Left ventricle myocardium inferior (tissue), 1 donor: ENCODE measurements at regions not wholly inside any gene's neighbourhood (a gene's known extent, or its start where the extent isn't known, plus 50 kb on each side); places are given as distances from the start of the nearest gene placed in this dataset.

Source experiments
- DNase-seq: peaks from one replicate; pipeline ENCODE4 v3.0.0-alpha.2; 2020
- H3K27ac ChIP-seq: fragments of 200-600 bp; replicated peaks from 2 replicates; pipeline ENCODE4 v1.8.0; 2021
- H3K27me3 ChIP-seq: fragments of 200-600 bp; 2 replicates; pipeline ENCODE4 v1.8.0; 2021; ENCODE audit warnings: low read depth
- H3K36me3 ChIP-seq: fragments of 200-600 bp; 2 replicates; pipeline ENCODE4 v1.8.0; 2021
- H3K4me1 ChIP-seq: fragments of 200-600 bp; 2 replicates; pipeline ENCODE4 v1.8.0; 2021
- H3K4me3 ChIP-seq: fragments of 200-600 bp; 2 replicates; pipeline ENCODE4 v1.8.0; 2021; ENCODE audit warnings: mild to moderate bottlenecking, moderate library complexity
- H3K9me3 ChIP-seq: fragments of 200-600 bp; replicated peaks from 2 replicates; pipeline ENCODE4 v1.8.0; 2021
- CTCF ChIP-seq: fragments of 200-600 bp; IDR thresholded peaks from 2 replicates; pipeline ENCODE4 v1.8.0; 2021; ENCODE audit warnings: antibody characterized with exemption, mild to moderate bottlenecking, borderline replicate concordance
- intact Hi-C: fragments of 100-400 bp; cut with micrococcal nuclease; formaldehyde crosslinking; loops from one replicate; pipeline ENCODE4 v1.11.0; 2022
- donor health status: DM: no; HTN: yes; CAD: no; lungs with severe emphysema.

- no peaks in the 10 kb centered on the region for H3K36me3 ChIP-seq
- no peak overlapping the region for H3K4me3 ChIP-seq
- DNase-seq = no peak
- no peaks in the 10 kb centered on the region for H3K9me3 ChIP-seq
- no peak for TF ChIP-seq CTCF
- no peaks in the 10 kb centered on the region for H3K4me1 ChIP-seq
- no peak overlapping the region for H3K27ac ChIP-seq
- intact Hi-C loops = no loop called here
- H3K27me3 ChIP-seq = peaks cover 9% of the 10 kb centered on the region
Measured at GRCh38 chr1:57831624-57832023, 407.8 kb upstream of the DAB1 start.

GRCh38 chr1:57826535-57826934 lies 402.7 kb upstream of the DAB1 start:
- no peak overlapping the region for H3K4me3 ChIP-seq
- DNase-seq = peak; percentile 14
- H3K4me1 ChIP-seq = no peaks in the 10 kb centered on the region
- H3K36me3 ChIP-seq = no peaks in the 10 kb centered on the region
- H3K27ac ChIP-seq = no peak overlapping the region
- H3K27me3 ChIP-seq = peaks cover 15% of the 10 kb centered on the region
- intact Hi-C loops = no loop called here
- no peak for TF ChIP-seq CTCF
- H3K9me3 ChIP-seq = no peaks in the 10 kb centered on the region

GRCh38 chr1:57824535-57824934 lies 400.7 kb upstream of the DAB1 start:
- intact Hi-C loops = no loop called here
- DNase-seq = no peak
- Histone ChIP-seq H3K36me3 (no peaks in the 10 kb centered on the region), H3K4me1 (no peaks in the 10 kb centered on the region), H3K4me3 (no peak overlapping the region), H3K27me3 (peaks cover 15% of the 10 kb centered on the region), H3K27ac (no peak overlapping the region), H3K9me3 (no peaks in the 10 kb centered on the region)
- TF ChIP-seq CTCF = no peak

GRCh38 chr1:57820356-57821095 lies 396.7 kb upstream of the DAB1 start:
- H3K27ac ChIP-seq = no peak overlapping the region
- no peaks in the 10 kb centered on the region for H3K4me1 ChIP-seq
- TF ChIP-seq CTCF = no peak
- intact Hi-C loops = no loop called here
- no peak for DNase-seq
- H3K27me3 ChIP-seq = peaks cover 23% of the 10 kb centered on the region
- no peak overlapping the region for H3K4me3 ChIP-seq
- no peaks in the 10 kb centered on the region for H3K9me3 ChIP-seq
- H3K36me3 ChIP-seq = no peaks in the 10 kb centered on the region

GRCh38 chr1:57819893-57820292 lies 396.0 kb upstream of the DAB1 start:
- no peak for TF ChIP-seq CTCF
- Histone ChIP-seq H3K4me3 (no peak overlapping the region), H3K36me3 (no peaks in the 10 kb centered on the region), H3K27me3 (peaks cover 23% of the 10 kb centered on the region), H3K9me3 (no peaks in the 10 kb centered on the region), H3K27ac (no peak overlapping the region), H3K4me1 (no peaks in the 10 kb centered on the region)
- no peak for DNase-seq
- intact Hi-C loops = no loop called here
